HEK293 (cell line): ENCODE measurements at regions not wholly inside any gene's neighbourhood (a gene's known extent, or its start where the extent isn't known, plus 50 kb on each side); places are given as distances from the start of the nearest gene placed in this dataset.

Experiments used
- CTCF ChIA-PET: fragments of 350-600 bp; formaldehyde crosslinking; extraction: SDS; loops from one replicate; lab custom pipeline; 2021; ENCODE audit warnings: antibody characterized with exemption; lab: Yijun Ruan, JAX
- POLR2A ChIA-PET: fragments of 300-600 bp; formaldehyde crosslinking; extraction: SDS; loops from one replicate; lab custom pipeline; 2020; ENCODE audit warnings: antibody characterized with exemption, inconsistent platforms; lab: Yijun Ruan, JAX
- H3K27ac ChIP-seq: fragments of 200-500 bp; sonication (Bioruptor generic); 2 replicates; pipeline ENCODE4 v1.5.1; 2014; ENCODE audit warnings: low read depth, low read length, control low read depth, inconsistent platforms; ENCODE audit errors: extremely low read depth
- H3K36me3 ChIP-seq, 2 experiments: fragments of 200-500 bp in 1 of 2; sonication (Bioruptor generic) in 1 of 2; 1 replicate in 1 of 2; 2 replicates in 1 of 2; pipeline ENCODE4 v1.5.1; 2014 to 2017; ENCODE audit warnings: inconsistent platforms in 2 of 2, low read length in 2 of 2; ENCODE audit not compliant: control insufficient read depth in 2 of 2, insufficient read depth in 1 of 2
- H3K4me1 ChIP-seq: fragments of 200-500 bp; sonication (Bioruptor generic); 2 replicates; pipeline ENCODE4 v1.5.1; 2014; ENCODE audit warnings: mild to moderate bottlenecking, low read length, inconsistent platforms; ENCODE audit not compliant: control insufficient read depth, insufficient read depth
- H3K4me3 ChIP-seq: 2 replicates; pipeline ENCODE4 v1.5.1; 2011; ENCODE audit warnings: low read depth, mild to moderate bottlenecking, control low read depth, low read length, moderate library complexity
- H3K9me3 ChIP-seq: fragments of 200-500 bp; sonication (Bioruptor generic); 2 replicates; pipeline ENCODE4 v1.5.1; 2014; ENCODE audit warnings: low read depth, low read length, inconsistent platforms; ENCODE audit not compliant: control insufficient read depth, insufficient read depth
- SALL2 ChIP-seq: fragments of 450-650 bp; formaldehyde crosslinking; IDR thresholded peaks from 2 replicates; pipeline ENCODE4 v1.5.0; 2017; ENCODE audit warnings: missing biosample characterization, mild to moderate bottlenecking, missing genetic modification characterization, borderline replicate concordance
- SETDB1 ChIP-seq: IDR thresholded peaks from one replicate; pipeline ENCODE4 v1.6.1; 2017; ENCODE audit warnings: mild to moderate bottlenecking, low read length, moderate library complexity, mixed read lengths; ENCODE audit not compliant: insufficient read length
- SP2 ChIP-seq: fragments of 450-650 bp; formaldehyde crosslinking; IDR thresholded peaks from 2 replicates; pipeline ENCODE4 v1.5.1; 2016; ENCODE audit warnings: missing biosample characterization, missing genetic modification characterization
- TSHZ1 ChIP-seq: fragments of 450-650 bp; formaldehyde crosslinking; IDR thresholded peaks from 2 replicates; pipeline ENCODE4 v1.5.1; 2016; ENCODE audit warnings: missing biosample characterization, missing genetic modification characterization, borderline replicate concordance
- ZBTB20 ChIP-seq: fragments of 450-650 bp; formaldehyde crosslinking; IDR thresholded peaks from 2 replicates; pipeline ENCODE4 v1.5.1; 2016; ENCODE audit warnings: missing biosample characterization, missing genetic modification characterization
- ZFP41 ChIP-seq: fragments of 450-650 bp; formaldehyde crosslinking; IDR thresholded peaks from 2 replicates; pipeline ENCODE4 v1.5.1; 2016; ENCODE audit warnings: missing biosample characterization, missing genetic modification characterization, borderline replicate concordance
- ZNF138 ChIP-seq: fragments of 450-650 bp; formaldehyde crosslinking; IDR thresholded peaks from 2 replicates; pipeline ENCODE4 v1.5.1; 2016; ENCODE audit warnings: missing biosample characterization, missing genetic modification characterization, borderline replicate concordance
- ZNF140 ChIP-seq: fragments of 450-650 bp; formaldehyde crosslinking; IDR thresholded peaks from 2 replicates; pipeline ENCODE4 v1.5.1; 2016; ENCODE audit warnings: missing biosample characterization, missing genetic modification characterization
- ZNF157 ChIP-seq: fragments of 450-650 bp; formaldehyde crosslinking; IDR thresholded peaks from 2 replicates; pipeline ENCODE4 v1.5.1; 2016; ENCODE audit warnings: missing biosample characterization, missing genetic modification characterization
- ZNF211 ChIP-seq: fragments of 450-650 bp; formaldehyde crosslinking; IDR thresholded peaks from 2 replicates; pipeline ENCODE4 v1.5.1; 2016; ENCODE audit warnings: low read depth, missing biosample characterization, missing genetic modification characterization
- ZNF335 ChIP-seq: fragments of 450-650 bp; formaldehyde crosslinking; conservative IDR thresholded peaks from 2 replicates; pipeline ENCODE4 v1.5.1; 2016; ENCODE audit warnings: missing biosample characterization, missing genetic modification characterization
- ZNF350 ChIP-seq: fragments of 450-650 bp; formaldehyde crosslinking; IDR thresholded peaks from 2 replicates; pipeline ENCODE4 v1.5.0; 2017; ENCODE audit warnings: missing biosample characterization, mild to moderate bottlenecking, missing genetic modification characterization
- ZNF416 ChIP-seq: fragments of 450-650 bp; formaldehyde crosslinking; IDR thresholded peaks from 2 replicates; pipeline ENCODE4 v1.5.1; 2016; ENCODE audit warnings: missing biosample characterization, missing genetic modification characterization
- ZNF48 ChIP-seq: fragments of 450-650 bp; formaldehyde crosslinking; IDR thresholded peaks from 2 replicates; pipeline ENCODE4 v1.5.1; 2016; ENCODE audit warnings: missing biosample characterization, missing genetic modification characterization
- ZNF623 ChIP-seq: fragments of 450-650 bp; formaldehyde crosslinking; IDR thresholded peaks from 2 replicates; pipeline ENCODE4 v1.5.1; 2016; ENCODE audit warnings: missing biosample characterization, missing genetic modification characterization
- ZNF624 ChIP-seq: fragments of 450-650 bp; formaldehyde crosslinking; IDR thresholded peaks from 2 replicates; pipeline ENCODE4 v1.5.1; 2017; ENCODE audit warnings: missing biosample characterization, missing genetic modification characterization
- ZNF629 ChIP-seq: fragments of 450-650 bp; formaldehyde crosslinking; IDR thresholded peaks from 2 replicates; pipeline ENCODE4 v1.5.1; 2017; ENCODE audit warnings: missing biosample characterization, missing genetic modification characterization
- TF ChIP-seq, protein P1 (sequence below): fragments of 450-650 bp; formaldehyde crosslinking; IDR thresholded peaks from 2 replicates; pipeline ENCODE4 v1.5.1; 2017; ENCODE audit warnings: missing biosample characterization, missing genetic modification characterization
- TF ChIP-seq, protein P2 (sequence below): fragments of 450-650 bp; formaldehyde crosslinking; optimal IDR thresholded peaks from 2 replicates; pipeline ENCODE3; 2016; ENCODE audit warnings: missing biosample characterization, mild to moderate bottlenecking, missing genetic modification characterization
- TF ChIP-seq, protein P3 (sequence below): sonication (generic); formaldehyde crosslinking; IDR thresholded peaks from 2 replicates; pipeline ENCODE4 v1.8.1; 2022; ENCODE audit warnings: mild to moderate bottlenecking, moderate library complexity, missing genetic modification reagents
- TF ChIP-seq, protein P4 (sequence below): fragments of 450-650 bp; formaldehyde crosslinking; IDR thresholded peaks from 2 replicates; pipeline ENCODE4 v1.5.1; 2016; ENCODE audit warnings: missing biosample characterization, missing genetic modification characterization

- ChIA-PET POLR2A (no interaction called here), CTCF (no interaction called here)
- Histone ChIP-seq H3K9me3 (no peaks in the 10 kb centered on the region), H3K4me1 (no peaks in the 10 kb centered on the region), H3K4me3 (no peak overlapping the region), H3K36me3 (no peaks in the 10 kb centered on the region), H3K27ac (no peak overlapping the region)
- TF ChIP-seq ZNF624 (tag by site-specific recombination) (no peak), ZNF157 (tag by site-specific recombination) (no peak), ZNF350 (tag by site-specific recombination) (no peak), ZNF138 (tag by site-specific recombination) (no peak)
Observed at GRCh38 chr18:78419171-78419570, 560.4 kb upstream of the SALL3 start.

- Histone ChIP-seq H3K36me3 (no peaks in the 10 kb centered on the region), H3K4me1 (no peaks in the 10 kb centered on the region), H3K27ac (no peak overlapping the region), H3K4me3 (no peak overlapping the region), H3K9me3 (no peaks in the 10 kb centered on the region)
- CTCF ChIA-PET = no interaction called here
- POLR2A ChIA-PET = no interaction called here
- TF ChIP-seq ZNF335 (tag by site-specific recombination) (no peak), ZNF48 (no peak), SALL2 (no peak), ZNF623 (tag by site-specific recombination) (no peak), SP2 (tag by site-specific recombination) (no peak), ZFP41 (tag by site-specific recombination) (no peak)
Observed at GRCh38 chr18:78420116-78420515, 559.5 kb upstream of the SALL3 start.

- no peaks in the 10 kb centered on the region for H3K4me1 ChIP-seq
- H3K4me3 ChIP-seq = no peak overlapping the region
- POLR2A ChIA-PET = interaction anchor here (0.6 kb wide), 1 partner anchor 95 kb away, joined by 3 read pairs; no protein-coding TSS in a partner anchor
- no peaks in the 10 kb centered on the region for H3K36me3 ChIP-seq
- H3K9me3 ChIP-seq = no peaks in the 10 kb centered on the region
- CTCF ChIA-PET = interaction anchor here (0.8 kb wide), 1 partner anchor 657 kb away, joined by 7 read pairs; no protein-coding TSS in a partner anchor
- TF ChIP-seq ZNF211 (no peak), ZBTB20 (tag by site-specific recombination) (no peak), ZNF140 (tag by site-specific recombination) (no peak), ZNF416 (tag by site-specific recombination) (no peak), TSHZ1 (tag by site-specific recombination) (no peak), ZNF623 (tag by site-specific recombination) (no peak), ZNF629 (tag by site-specific recombination) (no peak), SETDB1 (no peak)
- TF ChIP-seq, protein P1, sequence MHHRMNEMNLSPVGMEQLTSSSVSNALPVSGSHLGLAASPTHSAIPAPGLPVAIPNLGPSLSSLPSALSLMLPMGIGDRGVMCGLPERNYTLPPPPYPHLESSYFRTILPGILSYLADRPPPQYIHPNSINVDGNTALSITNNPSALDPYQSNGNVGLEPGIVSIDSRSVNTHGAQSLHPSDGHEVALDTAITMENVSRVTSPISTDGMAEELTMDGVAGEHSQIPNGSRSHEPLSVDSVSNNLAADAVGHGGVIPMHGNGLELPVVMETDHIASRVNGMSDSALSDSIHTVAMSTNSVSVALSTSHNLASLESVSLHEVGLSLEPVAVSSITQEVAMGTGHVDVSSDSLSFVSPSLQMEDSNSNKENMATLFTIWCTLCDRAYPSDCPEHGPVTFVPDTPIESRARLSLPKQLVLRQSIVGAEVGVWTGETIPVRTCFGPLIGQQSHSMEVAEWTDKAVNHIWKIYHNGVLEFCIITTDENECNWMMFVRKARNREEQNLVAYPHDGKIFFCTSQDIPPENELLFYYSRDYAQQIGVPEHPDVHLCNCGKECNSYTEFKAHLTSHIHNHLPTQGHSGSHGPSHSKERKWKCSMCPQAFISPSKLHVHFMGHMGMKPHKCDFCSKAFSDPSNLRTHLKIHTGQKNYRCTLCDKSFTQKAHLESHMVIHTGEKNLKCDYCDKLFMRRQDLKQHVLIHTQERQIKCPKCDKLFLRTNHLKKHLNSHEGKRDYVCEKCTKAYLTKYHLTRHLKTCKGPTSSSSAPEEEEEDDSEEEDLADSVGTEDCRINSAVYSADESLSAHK (tag by site-specific recombination) = no peak
- TF ChIP-seq, protein P2, sequence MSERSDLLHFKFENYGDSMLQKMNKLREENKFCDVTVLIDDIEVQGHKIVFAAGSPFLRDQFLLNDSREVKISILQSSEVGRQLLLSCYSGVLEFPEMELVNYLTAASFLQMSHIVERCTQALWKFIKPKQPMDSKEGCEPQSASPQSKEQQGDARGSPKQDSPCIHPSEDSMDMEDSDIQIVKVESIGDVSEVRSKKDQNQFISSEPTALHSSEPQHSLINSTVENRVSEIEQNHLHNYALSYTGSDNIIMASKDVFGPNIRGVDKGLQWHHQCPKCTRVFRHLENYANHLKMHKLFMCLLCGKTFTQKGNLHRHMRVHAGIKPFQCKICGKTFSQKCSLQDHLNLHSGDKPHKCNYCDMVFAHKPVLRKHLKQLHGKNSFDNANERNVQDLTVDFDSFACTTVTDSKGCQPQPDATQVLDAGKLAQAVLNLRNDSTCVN (tag by site-specific recombination) = no peak
- TF ChIP-seq, protein P3, sequence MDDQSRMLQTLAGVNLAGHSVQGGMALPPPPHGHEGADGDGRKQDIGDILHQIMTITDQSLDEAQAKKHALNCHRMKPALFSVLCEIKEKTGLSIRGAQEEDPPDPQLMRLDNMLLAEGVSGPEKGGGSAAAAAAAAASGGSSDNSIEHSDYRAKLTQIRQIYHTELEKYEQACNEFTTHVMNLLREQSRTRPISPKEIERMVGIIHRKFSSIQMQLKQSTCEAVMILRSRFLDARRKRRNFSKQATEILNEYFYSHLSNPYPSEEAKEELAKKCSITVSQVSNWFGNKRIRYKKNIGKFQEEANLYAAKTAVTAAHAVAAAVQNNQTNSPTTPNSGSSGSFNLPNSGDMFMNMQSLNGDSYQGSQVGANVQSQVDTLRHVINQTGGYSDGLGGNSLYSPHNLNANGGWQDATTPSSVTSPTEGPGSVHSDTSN (CRISPR knock-in tag) = no peak
- TF ChIP-seq, protein P4, sequence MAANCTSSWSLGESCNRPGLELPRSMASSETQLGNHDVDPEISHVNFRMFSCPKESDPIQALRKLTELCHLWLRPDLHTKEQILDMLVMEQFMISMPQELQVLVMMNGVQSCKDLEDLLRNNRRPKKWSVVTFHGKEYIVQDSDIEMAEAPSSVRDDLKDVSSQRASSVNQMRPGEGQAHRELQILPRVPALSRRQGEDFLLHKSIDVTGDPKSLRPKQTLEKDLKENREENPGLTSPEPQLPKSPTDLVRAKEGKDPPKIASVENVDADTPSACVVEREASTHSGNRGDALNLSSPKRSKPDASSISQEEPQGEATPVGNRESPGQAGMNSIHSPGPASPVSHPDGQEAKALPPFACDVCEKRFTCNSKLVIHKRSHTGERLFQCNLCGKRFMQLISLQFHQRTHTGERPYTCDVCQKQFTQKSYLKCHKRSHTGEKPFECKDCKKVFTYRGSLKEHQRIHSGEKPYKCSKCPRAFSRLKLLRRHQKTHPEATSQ (tag by site-specific recombination) = no peak
- H3K27ac ChIP-seq = no peak overlapping the region
Observed at GRCh38 chr18:78421392-78421791, 558.2 kb upstream of the SALL3 start.
